ENCODE measurements at regions not wholly inside any gene's neighbourhood (a gene's known extent, or its start where the extent isn't known, plus 50 kb on each side); places are given as distances from the start of the nearest gene placed in this dataset.

DNA sequence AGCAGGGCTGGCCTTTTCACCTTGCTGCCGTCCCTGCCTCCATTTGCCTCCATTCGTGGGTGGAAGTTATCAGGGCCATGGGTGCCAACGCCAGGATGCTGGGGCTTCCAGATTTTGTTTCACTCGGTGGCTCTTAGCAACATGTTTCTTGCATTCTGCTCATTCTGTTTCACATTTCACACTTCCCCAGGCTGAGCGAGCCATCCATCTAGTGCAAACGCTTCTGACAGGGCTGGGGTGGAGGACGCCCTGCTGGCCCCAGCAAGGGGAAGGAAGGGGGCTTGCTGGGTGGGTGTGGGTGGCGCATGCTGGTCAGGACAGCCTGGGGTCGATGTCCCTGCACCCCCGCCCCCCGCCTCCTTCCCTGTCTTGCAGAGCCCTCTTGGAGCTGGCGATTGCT is 165.2 kb downstream of the URI1 start:
- POLR2A ChIA-PET, result interaction anchor here (0.6 kb wide), 1 partner anchor 417 kb away, joined by 3 read pairs; no protein-coding TSS in a partner anchor
- H3K27me3 Mint-ChIP-seq (ENCODE audit: insufficient read depth, unreplicated experiment), result peaks cover 11% of the 10 kb centered on the region
- CTCF ChIA-PET, result no interaction called here
- H3K9me3 ChIP-seq, result no peaks in the 10 kb centered on the region
- TF ChIP-seq CTCF (IDR thresholded peaks at IDR 0.05; ENCODE audit: insufficient read depth in 1 of 2, low read depth in 1 of 2, low read length in 1 of 2, severe bottlenecking in 1 of 2, unreplicated experiment in 1 of 2), result no peak
- intact Hi-C loops (cut with micrococcal nuclease; ENCODE audit: unreplicated experiment), result no loop called here
- H3K36me3 ChIP-seq (ENCODE audit: control insufficient read depth, insufficient read depth, low read length), result no peaks in the 10 kb centered on the region
- no peak for DNase-seq
- no peaks in the 10 kb centered on the region for H3K4me1 ChIP-seq
- no peaks in the 10 kb centered on the region for H3K36me3 Mint-ChIP-seq (ENCODE audit: insufficient read depth, unreplicated experiment)
- H3K4me1 Mint-ChIP-seq (ENCODE audit: low read depth, unreplicated experiment), result no peaks in the 10 kb centered on the region
- no peaks in the 10 kb centered on the region for H3K9me3 Mint-ChIP-seq (ENCODE audit: unreplicated experiment)
- no peak overlapping the region for H3K4me3 Mint-ChIP-seq (ENCODE audit: unreplicated experiment)
- no peak overlapping the region for H3K4me3 ChIP-seq (ENCODE audit: low read depth, low read length)
- H3K27me3 ChIP-seq (replicated peaks; ENCODE audit: control insufficient read depth, insufficient read depth, low read length), result no peaks in the 10 kb centered on the region
- BruUV-seq (replicated peaks), result no TSS peak
- no peak overlapping the region for H3K27ac Mint-ChIP-seq (ENCODE audit: unreplicated experiment)

- Mint-ChIP-seq H3K27me3 (ENCODE audit: insufficient read depth, unreplicated experiment) (peaks cover 7% of the 10 kb centered on the region), H3K4me3 (ENCODE audit: unreplicated experiment) (no peak overlapping the region), H3K27ac (ENCODE audit: unreplicated experiment) (no peak overlapping the region), H3K9me3 (ENCODE audit: unreplicated experiment) (no peaks in the 10 kb centered on the region), H3K4me1 (ENCODE audit: low read depth, unreplicated experiment) (no peaks in the 10 kb centered on the region), H3K36me3 (ENCODE audit: insufficient read depth, unreplicated experiment) (no peaks in the 10 kb centered on the region)
- ChIA-PET CTCF (no interaction called here), POLR2A (no interaction called here)
- no peaks in the 10 kb centered on the region for H3K9me3 ChIP-seq
- intact Hi-C loops (cut with micrococcal nuclease; ENCODE audit: unreplicated experiment), result no loop called here
- BruUV-seq (replicated peaks), result no TSS peak
- no peak for TF ChIP-seq CTCF (IDR thresholded peaks at IDR 0.05; ENCODE audit: insufficient read depth in 1 of 2, low read depth in 1 of 2, low read length in 1 of 2, severe bottlenecking in 1 of 2, unreplicated experiment in 1 of 2)
- DNase-seq, result no peak
- no peak overlapping the region for H3K4me3 ChIP-seq (ENCODE audit: low read depth, low read length)
- H3K4me1 ChIP-seq, result no peaks in the 10 kb centered on the region
- H3K36me3 ChIP-seq (ENCODE audit: control insufficient read depth, insufficient read depth, low read length), result no peaks in the 10 kb centered on the region
- no peaks in the 10 kb centered on the region for H3K27me3 ChIP-seq (replicated peaks; ENCODE audit: control insufficient read depth, insufficient read depth, low read length)
Measured at GRCh38 chr19:30109565-30109964, 167.5 kb downstream of the URI1 start.

DNA sequence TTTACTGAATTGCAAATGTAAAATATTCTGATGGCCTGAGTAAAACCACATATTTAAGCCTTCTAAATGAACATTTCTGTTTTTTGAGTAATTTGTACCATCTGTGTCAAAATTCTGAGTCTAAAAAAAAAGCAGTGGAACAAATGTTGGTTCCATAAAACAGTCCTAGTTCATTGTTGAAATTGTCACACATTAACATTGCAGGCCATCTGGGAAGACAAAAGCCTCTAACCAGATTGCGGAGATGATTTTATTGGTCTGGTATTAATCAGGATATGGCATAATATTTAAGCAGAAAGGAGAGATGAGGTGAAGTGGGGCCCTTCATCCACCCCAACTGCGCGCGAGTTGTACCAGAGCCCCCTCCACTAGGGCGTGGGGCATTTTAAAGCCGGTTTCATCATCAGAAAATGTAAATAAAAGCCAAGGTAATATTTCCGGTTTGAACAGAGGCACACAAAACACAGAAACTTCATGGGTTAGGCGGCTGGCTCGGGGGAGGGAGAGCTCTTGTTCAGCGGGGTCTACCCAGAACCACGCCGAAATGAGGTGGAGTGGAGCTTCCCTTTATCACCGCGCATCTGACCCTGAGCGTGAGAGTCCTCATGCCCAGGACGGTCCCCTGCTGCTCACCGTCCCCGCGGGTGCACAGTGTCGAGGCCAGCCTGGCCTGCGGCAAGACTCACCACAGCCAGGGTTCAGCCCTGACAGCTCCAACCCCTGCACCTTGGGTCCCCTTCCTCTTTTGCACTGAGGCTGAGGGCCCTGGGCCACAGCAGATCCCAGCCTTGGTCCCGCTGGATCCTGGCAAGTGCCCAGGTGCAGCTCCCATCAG is 169.2 kb downstream of the URI1 start:
- ChIA-PET POLR2A (no interaction called here), CTCF (no interaction called here)
- TF ChIP-seq CTCF (IDR thresholded peaks at IDR 0.05; ENCODE audit: insufficient read depth in 1 of 2, low read depth in 1 of 2, low read length in 1 of 2, severe bottlenecking in 1 of 2, unreplicated experiment in 1 of 2), result no peak
- H3K4me1 ChIP-seq, result no peaks in the 10 kb centered on the region
- Mint-ChIP-seq H3K4me3 (ENCODE audit: unreplicated experiment) (no peak overlapping the region), H3K9me3 (ENCODE audit: unreplicated experiment) (no peaks in the 10 kb centered on the region), H3K4me1 (ENCODE audit: low read depth, unreplicated experiment) (no peaks in the 10 kb centered on the region), H3K27me3 (ENCODE audit: insufficient read depth, unreplicated experiment) (peaks cover 6% of the 10 kb centered on the region), H3K27ac (ENCODE audit: unreplicated experiment) (no peak overlapping the region), H3K36me3 (ENCODE audit: insufficient read depth, unreplicated experiment) (no peaks in the 10 kb centered on the region)
- no peak overlapping the region for H3K4me3 ChIP-seq (ENCODE audit: low read depth, low read length)
- H3K27me3 ChIP-seq (replicated peaks; ENCODE audit: control insufficient read depth, insufficient read depth, low read length), result no peaks in the 10 kb centered on the region
- intact Hi-C loops (cut with micrococcal nuclease; ENCODE audit: unreplicated experiment), result no loop called here
- BruUV-seq (replicated peaks), result no TSS peak
- no peak for DNase-seq
- H3K36me3 ChIP-seq (ENCODE audit: control insufficient read depth, insufficient read depth, low read length), result no peaks in the 10 kb centered on the region
- no peaks in the 10 kb centered on the region for H3K9me3 ChIP-seq
